IMR-90 (cell line): ENCODE measurements at regions not wholly inside any gene's neighbourhood (a gene's known extent, or its start where the extent isn't known, plus 50 kb on each side); places are given as distances from the start of the nearest gene placed in this dataset.

Experiments
- ATAC-seq: fragments of 200-7000 bp; cut with Tn5 transposase; 2 replicates; pipeline ENCODE4 v1.9.1; 2020; ENCODE audit warnings: low read depth, mild to moderate bottlenecking, moderate library complexity
- BruUV-seq: library from RNA; stranded (reverse); fragments of 400-500 nt; replicated peaks from 2 replicates; lab custom pipeline; 2021; lab: Mats Ljungman, UMichigan
- CTCF ChIA-PET: fragments of 300-600 bp; formaldehyde crosslinking; extraction: SDS; loops from one replicate; lab custom pipeline; 2021; ENCODE audit warnings: antibody characterized with exemption; lab: Yijun Ruan, JAX
- POLR2A ChIA-PET: fragments of 300-600 bp; sonication (Branson Sonifier 250); formaldehyde crosslinking; loops from one replicate; lab custom pipeline; 2022; ENCODE audit warnings: antibody characterized with exemption; ENCODE audit not compliant: unreplicated experiment; lab: Charles Lee
- DNase-seq: peaks from one replicate; pipeline ENCODE4 v3.0.0; 2013
- H2AFZ ChIP-seq: replicated peaks from 2 replicates; pipeline ENCODE3; 2013; ENCODE audit warnings: low read length, mild to moderate bottlenecking; ENCODE audit not compliant: poor library complexity
- H2AK5ac ChIP-seq: 2 replicates; pipeline ENCODE4 v1.6.1; 2013; ENCODE audit warnings: low read depth, low read length, inconsistent platforms
- H2AK9ac ChIP-seq: replicated peaks from 2 replicates; pipeline ENCODE3; 2013; ENCODE audit warnings: mild to moderate bottlenecking, low read depth, low read length, moderate library complexity; ENCODE audit not compliant: poor library complexity
- H2BK120ac ChIP-seq: 2 replicates; pipeline ENCODE4 v1.6.1; 2013; ENCODE audit warnings: low read depth, low read length, inconsistent platforms
- H2BK15ac ChIP-seq: 3 replicates; pipeline ENCODE4 v1.6.1; 2013; ENCODE audit warnings: low read depth, low read length, inconsistent platforms
- H2BK20ac ChIP-seq: 2 replicates; pipeline ENCODE4 v1.6.1; 2013; ENCODE audit warnings: low read depth, mild to moderate bottlenecking, inconsistent platforms, low read length, moderate library complexity
- H2BK5ac ChIP-seq: 2 replicates; pipeline ENCODE4 v1.6.1; 2013; ENCODE audit warnings: mild to moderate bottlenecking, low read depth, low read length, inconsistent platforms; ENCODE audit not compliant: poor library complexity, severe bottlenecking
- H3K14ac ChIP-seq: replicated peaks from 2 replicates; pipeline ENCODE4 v1.6.1; 2013; ENCODE audit warnings: low read depth, low read length, inconsistent platforms
- H3K18ac ChIP-seq: 2 replicates; pipeline ENCODE4 v1.6.1; 2013; ENCODE audit warnings: low read depth, low read length, control low read depth
- H3K23ac ChIP-seq: 2 replicates; pipeline ENCODE4 v1.6.1; 2013; ENCODE audit warnings: low read depth, low read length, inconsistent platforms
- H3K27ac ChIP-seq: 2 replicates; pipeline ENCODE4 v1.5.1; 2013; ENCODE audit warnings: mild to moderate bottlenecking, control low read depth, low read length; ENCODE audit not compliant: insufficient read depth
- H3K27me3 ChIP-seq: 2 replicates; pipeline ENCODE4 v1.6.1; 2013; ENCODE audit warnings: low read length; ENCODE audit not compliant: control insufficient read depth, insufficient read depth
- H3K36me3 ChIP-seq: 2 replicates; pipeline ENCODE4 v1.6.1; 2013; ENCODE audit warnings: low read length, mixed read lengths; ENCODE audit not compliant: control insufficient read depth, insufficient read depth
- H3K4ac ChIP-seq: 2 replicates; pipeline ENCODE4 v1.6.1; 2013; ENCODE audit warnings: low read depth, low read length, inconsistent platforms
- H3K4me1 ChIP-seq: 2 replicates; pipeline ENCODE4 v1.6.1; 2013; ENCODE audit warnings: low read length, mixed read lengths; ENCODE audit not compliant: control insufficient read depth, insufficient read depth
- H3K4me2 ChIP-seq: 2 replicates; pipeline ENCODE4 v1.6.1; 2013; ENCODE audit warnings: low read depth, mild to moderate bottlenecking, control low read depth, low read length, moderate library complexity
- H3K4me3 ChIP-seq: 2 replicates; pipeline ENCODE4 v1.5.1; 2013; ENCODE audit warnings: low read depth, mild to moderate bottlenecking, control low read depth, low read length, moderate library complexity; ENCODE audit not compliant: insufficient read depth
- H3K56ac ChIP-seq: 2 replicates; pipeline ENCODE4 v1.6.1; 2013; ENCODE audit warnings: low read length, inconsistent platforms; ENCODE audit not compliant: insufficient read depth; ENCODE audit errors: extremely low read depth
- H3K79me1 ChIP-seq, 2 experiments: 2 replicates each; pipeline ENCODE4 v1.6.1; 2013; ENCODE audit warnings: low read length in 2 of 2, inconsistent platforms in 1 of 2, low read depth in 1 of 2
- H3K9ac ChIP-seq: 2 replicates; pipeline ENCODE4 v1.6.1; 2013; ENCODE audit warnings: low read depth, low read length, control low read depth
- H3K9me1 ChIP-seq: 2 replicates; pipeline ENCODE4 v1.6.1; 2013; ENCODE audit warnings: low read length, inconsistent platforms; ENCODE audit not compliant: insufficient read depth
- H3K9me3 ChIP-seq: 2 replicates; pipeline ENCODE4 v1.6.1; 2013; ENCODE audit warnings: low read length; ENCODE audit not compliant: control insufficient read depth, insufficient read depth
- H4K20me1 ChIP-seq: 2 replicates; pipeline ENCODE4 v1.6.1; 2013; ENCODE audit warnings: low read length, inconsistent platforms; ENCODE audit not compliant: insufficient read depth
- H4K5ac ChIP-seq: 2 replicates; pipeline ENCODE4 v1.6.1; 2013; ENCODE audit warnings: mild to moderate bottlenecking, low read depth, low read length, control low read depth
- H4K8ac ChIP-seq, 2 experiments: 2 replicates each; pipeline ENCODE4 v1.6.1; 2013; ENCODE audit warnings: low read depth in 2 of 2, low read length in 2 of 2, control low read depth in 1 of 2, inconsistent platforms in 1 of 2
- H4K91ac ChIP-seq: 2 replicates; pipeline ENCODE4 v1.6.1; 2013; ENCODE audit warnings: low read depth, low read length, inconsistent platforms; ENCODE audit not compliant: insufficient read depth
- CEBPB ChIP-seq: IDR thresholded peaks from 2 replicates; pipeline ENCODE4 v1.6.1; 2012; ENCODE audit warnings: low read depth, low read length, improper control_type of control experiment
- CHD1 ChIP-seq: IDR thresholded peaks from 2 replicates; pipeline ENCODE4 v1.6.1; 2012; ENCODE audit warnings: low read depth, low read length, improper control_type of control experiment
- ELK1 ChIP-seq: fragments of 150-350 bp; IDR thresholded peaks from 2 replicates; pipeline ENCODE4 v1.6.1; 2016; ENCODE audit warnings: low read depth, mild to moderate bottlenecking, low read length, moderate library complexity, borderline replicate concordance
- MAFK ChIP-seq: IDR thresholded peaks from 2 replicates; pipeline ENCODE4 v1.6.1; 2012; ENCODE audit warnings: low read depth, low read length, improper control_type of control experiment
- MAZ ChIP-seq: IDR thresholded peaks from 2 replicates; pipeline ENCODE4 v1.6.1; 2012; ENCODE audit warnings: low read depth, mild to moderate bottlenecking, low read length, improper control_type of control experiment, moderate library complexity, borderline replicate concordance
- MXI1 ChIP-seq: IDR thresholded peaks from 2 replicates; pipeline ENCODE4 v1.6.1; 2012; ENCODE audit warnings: low read depth, mild to moderate bottlenecking, low read length, moderate library complexity, borderline replicate concordance
- NFE2L2 ChIP-seq: fragments of 150-350 bp; IDR thresholded peaks from 2 replicates; pipeline ENCODE4 v1.6.1; 2016; ENCODE audit warnings: low read depth, mild to moderate bottlenecking, low read length
- RAD21 ChIP-seq: IDR thresholded peaks from 2 replicates; pipeline ENCODE4 v1.6.1; 2012; ENCODE audit warnings: low read length, improper control_type of control experiment
- RFX5 ChIP-seq: IDR thresholded peaks from 2 replicates; pipeline ENCODE4 v1.8.0; 2012; ENCODE audit warnings: low read depth, mild to moderate bottlenecking, low read length, moderate library complexity
- SMC3 ChIP-seq: fragments of 150-350 bp; IDR thresholded peaks from 2 replicates; pipeline ENCODE4 v1.6.1; 2016; ENCODE audit warnings: low read depth, mild to moderate bottlenecking, antibody characterized with exemption, low read length, moderate library complexity
- USF2 ChIP-seq: fragments of 150-350 bp; IDR thresholded peaks from 2 replicates; pipeline ENCODE4 v1.6.1; 2017; ENCODE audit warnings: mild to moderate bottlenecking, antibody characterized with exemption, low read length, low read depth
- WGBS, 2 experiments: methylation state at CpG; one replicate each; pipeline versions ENCODE4 v1.1.5 to v1.1.7; 2013; ENCODE audit warnings: missing lambda C conversion rate in 2 of 2; ENCODE audit not compliant: insufficient read length in 1 of 2; ENCODE audit errors: extremely low coverage in 2 of 2; 5-methylcytosine and 5-hydroxymethylcytosine counted together
- dilution Hi-C: fragments of 300-500 bp; cut with HindIII; formaldehyde crosslinking; loops from one replicate; pipeline ENCODE4 v1.14.3; 2018; ENCODE audit warnings: low sequenced_read_pairs; ENCODE audit not compliant: unreplicated experiment
- in situ Hi-C: fragments of 300-500 bp; cut with MboI; formaldehyde crosslinking; loops from 3 replicates; pipeline ENCODE4 v1.14.3; 2019; ENCODE audit warnings: low sequenced_read_pairs, inconsistent platforms, mixed read lengths
- intact Hi-C: fragments of 100-400 bp; cut with micrococcal nuclease; formaldehyde crosslinking; loops from 2 replicates; pipeline ENCODE4 v1.10.0; 2022

- Histone ChIP-seq H2BK5ac (no peak overlapping the region), H3K4ac (no peak overlapping the region), H3K27me3 (no peaks in the 10 kb centered on the region), H2AK9ac (no peak overlapping the region), H3K23ac (no peak overlapping the region), H3K56ac (no peak overlapping the region), H4K8ac (no peak overlapping the region), H3K14ac (no peak overlapping the region), H3K18ac (no peak overlapping the region), H3K79me1 (no peaks in the 10 kb centered on the region), H2BK20ac (no peak overlapping the region), H2AK5ac (no peak overlapping the region), H4K5ac (no peak overlapping the region), H3K9me3 (no peaks in the 10 kb centered on the region), H3K4me3 (no peak overlapping the region), H2BK120ac (no peak overlapping the region), H2AFZ (no peak overlapping the region), H2BK15ac (no peak overlapping the region), H3K36me3 (no peaks in the 10 kb centered on the region), H3K4me1 (peaks cover 7% of the 10 kb centered on the region), H4K20me1 (no peaks in the 10 kb centered on the region), H3K27ac (no peak overlapping the region), H4K91ac (no peak overlapping the region), H3K9ac (no peak overlapping the region), H3K9me1 (no peaks in the 10 kb centered on the region), H3K4me2 (no peak overlapping the region)
- no CpG with 5 or more reads among the region's 3 CpGs for WGBS, 2 experiments
- DNase-seq (no peak), ATAC-seq (no peak)
- in situ Hi-C loops: no loop called here
- POLR2A ChIA-PET: no interaction called here
- CTCF ChIA-PET: no interaction called here
- intact Hi-C loops: no loop called here
- TF ChIP-seq CEBPB (no peak), USF2 (no peak), MAZ (no peak), NFE2L2 (no peak), ELK1 (no peak), SMC3 (no peak), RFX5 (no peak), MXI1 (no peak), CHD1 (no peak), MAFK (no peak), RAD21 (no peak)
- dilution Hi-C loops: no loop called here
- BruUV-seq: no TSS peak
Measured at GRCh38 chr13:44649104-44649428, 72.9 kb upstream of the TSC22D1 start.
